Brain pericyte (primary cell): ENCODE measurements at regions not wholly inside any gene's neighbourhood (a gene's known extent, or its start where the extent isn't known, plus 50 kb on each side); places are given as distances from the start of the nearest gene placed in this dataset.

Source experiments
- DNase-seq: peaks from one replicate; pipeline ENCODE4 v3.0.0-alpha.2; 2012; ENCODE audit warnings: low read depth, low spot score

DNA sequence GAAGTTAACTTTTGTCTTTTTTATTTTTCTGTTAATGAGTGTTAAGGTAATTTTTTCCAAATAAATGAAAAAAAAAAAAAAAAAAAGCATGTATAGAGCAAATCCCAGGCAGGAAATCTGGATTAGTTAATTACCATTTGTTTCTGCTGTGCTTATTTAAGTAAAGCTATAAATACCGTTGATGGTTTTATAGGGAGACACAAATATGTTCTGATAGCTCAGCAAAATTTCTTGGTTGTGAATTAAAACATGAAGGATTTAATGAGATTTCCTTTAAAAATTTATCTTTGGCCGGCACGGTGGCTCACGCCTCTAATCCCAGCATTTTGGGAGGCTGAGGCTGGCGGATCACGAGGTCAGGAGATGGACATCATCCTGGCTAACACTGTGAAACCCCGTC is 189.4 kb downstream of the CD109 start:
- DNase-seq: no peak

DNA sequence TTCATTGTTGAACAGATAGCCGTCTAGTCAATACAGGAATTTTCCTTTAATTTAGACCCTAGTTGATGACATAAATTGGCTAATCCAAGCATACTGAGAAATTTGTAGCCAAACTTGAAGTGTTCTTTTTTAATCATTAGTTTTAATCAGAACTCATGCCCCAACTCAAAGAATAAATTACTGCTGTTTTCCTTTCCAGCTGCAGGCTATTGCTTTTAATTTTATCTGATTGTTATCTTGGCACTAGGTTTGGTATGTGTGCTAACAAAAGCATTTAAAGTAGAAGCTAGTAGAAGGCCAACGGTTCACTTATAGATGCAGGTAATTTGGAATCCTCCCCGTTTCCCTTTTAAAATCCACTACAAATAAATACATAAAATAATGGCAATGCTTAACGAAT is 188.5 kb downstream of the CD109 start:
- DNase-seq: no peak

GRCh38 chr6:73879501-73880293 is 183.7 kb downstream of the CD109 start:
- DNase-seq: no peak

DNA sequence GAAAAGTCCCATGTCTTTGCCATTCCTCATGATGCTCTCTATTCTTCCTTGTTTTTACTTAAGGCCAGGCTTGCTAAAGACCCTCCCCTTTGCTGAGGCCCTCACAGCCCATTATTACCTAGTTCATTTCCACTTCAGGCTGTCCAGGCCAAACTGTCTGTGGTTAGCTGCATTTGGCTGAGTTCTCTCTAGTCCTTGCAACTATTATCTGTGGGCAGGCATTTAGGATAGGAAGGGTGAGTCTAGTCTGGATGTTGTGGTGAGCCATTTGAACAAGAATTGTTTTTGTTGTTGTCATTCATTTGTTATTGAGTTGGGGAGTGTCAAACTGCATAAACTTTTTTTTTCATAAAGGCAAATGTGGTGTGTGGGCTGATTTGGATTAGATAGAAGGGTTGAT is 182.4 kb downstream of the CD109 start:
- DNase-seq: no peak
